ENCODE measurements at regions not wholly inside any gene's neighbourhood (a gene's known extent, or its start where the extent isn't known, plus 50 kb on each side); places are given as distances from the start of the nearest gene placed in this dataset.

DNA sequence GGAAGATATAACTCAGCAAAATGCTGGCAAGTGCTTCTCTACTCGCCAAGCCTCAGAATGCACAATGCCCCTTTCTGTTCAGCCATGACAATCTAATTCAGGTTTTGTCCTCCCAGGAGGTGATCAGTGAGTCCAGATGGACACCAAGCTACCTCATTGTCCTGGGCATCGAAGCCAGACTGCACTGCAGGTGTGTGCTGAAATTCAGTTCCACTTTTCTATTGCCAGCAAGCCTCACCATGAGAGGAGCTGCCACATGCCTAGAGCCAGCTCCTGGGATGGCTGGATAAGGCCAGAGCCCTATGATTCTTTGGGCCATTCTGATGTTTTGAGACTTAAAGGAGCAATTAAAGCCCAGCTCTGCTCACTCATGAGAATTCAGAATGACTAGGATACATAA, 186.7 kb downstream of the GRIN2B start:
- no peak for TF ChIP-seq EZH2phosphoT487 (IDR thresholded peaks at IDR 0.05; ENCODE audit: borderline replicate concordance, low read depth)
- TF ChIP-seq, protein P1, sequence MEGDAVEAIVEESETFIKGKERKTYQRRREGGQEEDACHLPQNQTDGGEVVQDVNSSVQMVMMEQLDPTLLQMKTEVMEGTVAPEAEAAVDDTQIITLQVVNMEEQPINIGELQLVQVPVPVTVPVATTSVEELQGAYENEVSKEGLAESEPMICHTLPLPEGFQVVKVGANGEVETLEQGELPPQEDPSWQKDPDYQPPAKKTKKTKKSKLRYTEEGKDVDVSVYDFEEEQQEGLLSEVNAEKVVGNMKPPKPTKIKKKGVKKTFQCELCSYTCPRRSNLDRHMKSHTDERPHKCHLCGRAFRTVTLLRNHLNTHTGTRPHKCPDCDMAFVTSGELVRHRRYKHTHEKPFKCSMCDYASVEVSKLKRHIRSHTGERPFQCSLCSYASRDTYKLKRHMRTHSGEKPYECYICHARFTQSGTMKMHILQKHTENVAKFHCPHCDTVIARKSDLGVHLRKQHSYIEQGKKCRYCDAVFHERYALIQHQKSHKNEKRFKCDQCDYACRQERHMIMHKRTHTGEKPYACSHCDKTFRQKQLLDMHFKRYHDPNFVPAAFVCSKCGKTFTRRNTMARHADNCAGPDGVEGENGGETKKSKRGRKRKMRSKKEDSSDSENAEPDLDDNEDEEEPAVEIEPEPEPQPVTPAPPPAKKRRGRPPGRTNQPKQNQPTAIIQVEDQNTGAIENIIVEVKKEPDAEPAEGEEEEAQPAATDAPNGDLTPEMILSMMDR (IDR thresholded peaks at IDR 0.05): no peak
- TF ChIP-seq, protein P2, sequence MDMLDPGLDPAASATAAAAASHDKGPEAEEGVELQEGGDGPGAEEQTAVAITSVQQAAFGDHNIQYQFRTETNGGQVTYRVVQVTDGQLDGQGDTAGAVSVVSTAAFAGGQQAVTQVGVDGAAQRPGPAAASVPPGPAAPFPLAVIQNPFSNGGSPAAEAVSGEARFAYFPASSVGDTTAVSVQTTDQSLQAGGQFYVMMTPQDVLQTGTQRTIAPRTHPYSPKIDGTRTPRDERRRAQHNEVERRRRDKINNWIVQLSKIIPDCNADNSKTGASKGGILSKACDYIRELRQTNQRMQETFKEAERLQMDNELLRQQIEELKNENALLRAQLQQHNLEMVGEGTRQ (IDR thresholded peaks at IDR 0.05; ENCODE audit: borderline replicate concordance, low read depth, low read length): no peak

Measured in SK-N-SH (cell line).